SK-N-SH treated with all-trans-retinoic acid at 6 μM for 48 hours (cell line): ENCODE measurements at regions not wholly inside any gene's neighbourhood (a gene's known extent, or its start where the extent isn't known, plus 50 kb on each side); places are given as distances from the start of the nearest gene placed in this dataset.

ENCODE experiments used
- ATAC-seq: fragments of 200-7000 bp; cut with Tn5 transposase; 3 replicates; pipeline ENCODE4 v1.9.1; 2020; ENCODE audit warnings: mild to moderate bottlenecking, moderate library complexity
- ARNTL ChIP-seq: fragments of 450-650 bp; formaldehyde crosslinking; IDR thresholded peaks from 2 replicates; pipeline ENCODE4 v1.5.0; 2020; ENCODE audit warnings: low read depth, mild to moderate bottlenecking, moderate library complexity, borderline replicate concordance
- BACH2 ChIP-seq: fragments of 250-450 bp; sonication (Bioruptor Pico); IDR thresholded peaks from 2 replicates; pipeline ENCODE4 v1.9.0; 2021; ENCODE audit warnings: mild to moderate bottlenecking, borderline replicate concordance
- CREB5 ChIP-seq: fragments of 250-450 bp; sonication (Bioruptor Pico); IDR thresholded peaks from 2 replicates; pipeline ENCODE4 v1.5.1; 2020; ENCODE audit warnings: low read depth, mild to moderate bottlenecking, moderate library complexity
- CSDC2 ChIP-seq: fragments of 250-450 bp; sonication (Bioruptor Pico); IDR thresholded peaks from 2 replicates; pipeline ENCODE4 v1.5.0; 2020; ENCODE audit warnings: mild to moderate bottlenecking, moderate library complexity
- CSRNP3 ChIP-seq: fragments of 250-450 bp; sonication (Bioruptor Pico); IDR thresholded peaks from 2 replicates; pipeline ENCODE4 v1.5.1; 2021; ENCODE audit warnings: mild to moderate bottlenecking, moderate library complexity
- ESRRG ChIP-seq: fragments of 250-450 bp; sonication (Bioruptor Pico); IDR thresholded peaks from 2 replicates; pipeline ENCODE4 v1.6.1; 2021; ENCODE audit warnings: mild to moderate bottlenecking
- ISL1 ChIP-seq: fragments of 250-450 bp; sonication (Bioruptor Pico); IDR thresholded peaks from 2 replicates; pipeline ENCODE4 v2.1.2; 2022; ENCODE audit warnings: mild to moderate bottlenecking, moderate library complexity
- OSR1 ChIP-seq: fragments of 250-450 bp; sonication (Bioruptor Pico); IDR thresholded peaks from 2 replicates; pipeline ENCODE4 v1.8.0; 2022; ENCODE audit warnings: moderate library complexity, mild to moderate bottlenecking, inconsistent platforms
- PATZ1 ChIP-seq: fragments of 250-450 bp; sonication (Bioruptor Pico); IDR thresholded peaks from 2 replicates; pipeline ENCODE4 v1.8.0; 2020; ENCODE audit warnings: mild to moderate bottlenecking, moderate library complexity, borderline replicate concordance
- POU6F1 ChIP-seq: fragments of 250-450 bp; sonication (Bioruptor Pico); IDR thresholded peaks from 2 replicates; pipeline ENCODE4 v1.8.0; 2021; ENCODE audit warnings: low read depth, mild to moderate bottlenecking, moderate library complexity, borderline replicate concordance
- PPARA ChIP-seq: fragments of 250-450 bp; sonication (Bioruptor Pico); IDR thresholded peaks from 2 replicates; pipeline ENCODE4 v1.5.0; 2020; ENCODE audit warnings: mild to moderate bottlenecking, borderline replicate concordance
- RARB ChIP-seq: fragments of 250-450 bp; sonication (Bioruptor Pico); IDR thresholded peaks from 2 replicates; pipeline ENCODE4 v1.8.0; 2021; ENCODE audit warnings: mild to moderate bottlenecking, moderate library complexity
- SNAI2 ChIP-seq: fragments of 250-450 bp; sonication (Bioruptor Pico); IDR thresholded peaks from 2 replicates; pipeline ENCODE4 v1.5.0; 2020; ENCODE audit warnings: mild to moderate bottlenecking, moderate library complexity
- TCF4 ChIP-seq: fragments of 250-450 bp; sonication (Bioruptor Pico); IDR thresholded peaks from 2 replicates; pipeline ENCODE4 v1.8.0; 2021; ENCODE audit warnings: mild to moderate bottlenecking, moderate library complexity, borderline replicate concordance
- TOX ChIP-seq: fragments of 250-450 bp; sonication (Bioruptor Pico); IDR thresholded peaks from 2 replicates; pipeline ENCODE4 v1.8.0; 2021; ENCODE audit warnings: mild to moderate bottlenecking, moderate library complexity, borderline replicate concordance
- TSHZ2 ChIP-seq: fragments of 250-450 bp; sonication (Bioruptor Pico); IDR thresholded peaks from 2 replicates; pipeline ENCODE4 v1.5.0; 2020; ENCODE audit warnings: mild to moderate bottlenecking, moderate library complexity
- ZC3H10 ChIP-seq: fragments of 250-450 bp; sonication (Bioruptor Pico); IDR thresholded peaks from 2 replicates; pipeline ENCODE4 v1.5.1; 2021; ENCODE audit warnings: mild to moderate bottlenecking, moderate library complexity
- ZFP3 ChIP-seq: fragments of 250-450 bp; sonication (Bioruptor Pico); IDR thresholded peaks from 2 replicates; pipeline ENCODE4 v1.5.0; 2020; ENCODE audit warnings: mild to moderate bottlenecking, moderate library complexity
- ZFP30 ChIP-seq: fragments of 450-650 bp; formaldehyde crosslinking; IDR thresholded peaks from 2 replicates; pipeline ENCODE4 v1.5.0; 2022; ENCODE audit warnings: mild to moderate bottlenecking, moderate library complexity
- ZNF565 ChIP-seq: fragments of 450-650 bp; formaldehyde crosslinking; conservative IDR thresholded peaks from 2 replicates; pipeline ENCODE4 v1.5.0; 2020; ENCODE audit warnings: low read depth, mild to moderate bottlenecking, moderate library complexity
- ZNF70 ChIP-seq: fragments of 450-650 bp; formaldehyde crosslinking; IDR thresholded peaks from 2 replicates; pipeline ENCODE4 v1.5.0; 2020; ENCODE audit warnings: mild to moderate bottlenecking, moderate library complexity
- ZNF8 ChIP-seq: fragments of 450-650 bp; formaldehyde crosslinking; IDR thresholded peaks from 2 replicates; pipeline ENCODE4 v1.5.0; 2020; ENCODE audit warnings: mild to moderate bottlenecking, moderate library complexity

GRCh38 chr2:136221026-136221425, 103.1 kb upstream of the CXCR4 start:
- TF ChIP-seq ESRRG (CRISPR knock-in tag) (no peak), ZNF70 (CRISPR knock-in tag) (no peak), TOX (no peak), ZFP3 (CRISPR knock-in tag) (no peak), OSR1 (CRISPR knock-in tag) (no peak), ZNF565 (CRISPR knock-in tag) (no peak), ARNTL (no peak), ISL1 (CRISPR knock-in tag) (no peak), TSHZ2 (CRISPR knock-in tag) (no peak)
- no peak for ATAC-seq

GRCh38 chr2:136219963-136220362, 102.0 kb upstream of the CXCR4 start:
- no peak for ATAC-seq
- TF ChIP-seq PPARA (CRISPR knock-in tag) (no peak), ZFP30 (CRISPR knock-in tag) (no peak), TCF4 (no peak), POU6F1 (CRISPR knock-in tag) (no peak), ZNF565 (CRISPR knock-in tag) (no peak), BACH2 (CRISPR knock-in tag) (no peak), RARB (CRISPR knock-in tag) (no peak), CREB5 (CRISPR knock-in tag) (no peak), ZC3H10 (CRISPR knock-in tag) (no peak), ARNTL (no peak), CSDC2 (CRISPR knock-in tag) (no peak)
- TF ChIP-seq, all 23 proteins: peak for 0

GRCh38 chr2:136219341-136219740, 101.4 kb upstream of the CXCR4 start:
- no peak for ATAC-seq
- TF ChIP-seq OSR1 (CRISPR knock-in tag) (no peak), ZNF565 (CRISPR knock-in tag) (no peak), SNAI2 (CRISPR knock-in tag) (no peak), ZFP3 (CRISPR knock-in tag) (no peak), ZNF8 (no peak), BACH2 (CRISPR knock-in tag) (no peak), PATZ1 (CRISPR knock-in tag) (no peak), TOX (no peak)

GRCh38 chr2:136217996-136218395, 100.0 kb upstream of the CXCR4 start:
- no peak for ATAC-seq
- TF ChIP-seq TCF4 (no peak), OSR1 (CRISPR knock-in tag) (no peak), ZNF8 (no peak), SNAI2 (CRISPR knock-in tag) (no peak), ZFP30 (CRISPR knock-in tag) (no peak), PATZ1 (CRISPR knock-in tag) (no peak), BACH2 (CRISPR knock-in tag) (no peak), CSRNP3 (CRISPR knock-in tag) (no peak), ZC3H10 (CRISPR knock-in tag) (no peak), CSDC2 (CRISPR knock-in tag) (no peak), ZFP3 (CRISPR knock-in tag) (no peak), ISL1 (CRISPR knock-in tag) (no peak), ZNF70 (CRISPR knock-in tag) (no peak), RARB (CRISPR knock-in tag) (no peak), PPARA (CRISPR knock-in tag) (no peak), ZNF565 (CRISPR knock-in tag) (no peak)
